ENCODE measurements at regions not wholly inside any gene's neighbourhood (a gene's known extent, or its start where the extent isn't known, plus 50 kb on each side); places are given as distances from the start of the nearest gene placed in this dataset.

- TF ChIP-seq CTCF (IDR thresholded peaks at IDR 0.05) (no peak), POLR2A (IDR thresholded peaks at IDR 0.05) (no peak), EP300 (IDR thresholded peaks at IDR 0.05) (no peak), POLR2AphosphoS5 (IDR thresholded peaks at IDR 0.05) (no peak)
These were observed 252.4 kb upstream of the SLC39A10 start for GRCh38 chr2:195404651-195405050.

Data from suprapubic skin (tissue), 4 donors.